Type B pancreatic cell (in vitro differentiated cells): ENCODE measurements at regions not wholly inside any gene's neighbourhood (a gene's known extent, or its start where the extent isn't known, plus 50 kb on each side); places are given as distances from the start of the nearest gene placed in this dataset.

Experiments used
- DNase-seq: peaks from one replicate; pipeline ENCODE4 v3.0.0; 2021; ENCODE audit warnings: mixed read lengths; ENCODE audit not compliant: unreplicated experiment; ENCODE audit errors: extremely low spot score
- H3K27ac Mint-ChIP-seq: 2 replicates; pipeline ENCODE4 v1.8.0; 2021; ENCODE audit warnings: mild to moderate bottlenecking, mixed read lengths
- H3K27me3 Mint-ChIP-seq: 2 replicates; pipeline ENCODE4 v1.8.0; 2021; ENCODE audit warnings: mixed read lengths
- H3K36me3 Mint-ChIP-seq: 2 replicates; pipeline ENCODE4 v1.8.0; 2021; ENCODE audit warnings: mixed read lengths
- H3K4me1 Mint-ChIP-seq: one replicate; pipeline ENCODE4 v1.8.0; 2021; ENCODE audit warnings: mixed read lengths; ENCODE audit not compliant: unreplicated experiment
- H3K4me3 Mint-ChIP-seq: 2 replicates; pipeline ENCODE4 v1.8.0; 2021; ENCODE audit warnings: mild to moderate bottlenecking, mixed read lengths
- H3K9me3 Mint-ChIP-seq: 2 replicates; pipeline ENCODE4 v1.8.0; 2021; ENCODE audit warnings: mixed read lengths
- CTCF ChIP-seq: fragments of 200-600 bp; sonication (generic); conservative IDR thresholded peaks from 2 replicates; pipeline ENCODE4 v1.5.0; 2021; ENCODE audit warnings: antibody characterized with exemption, mild to moderate bottlenecking

GRCh38 chr16:27698746-27699145, 148.8 kb downstream of the KATNIP start:
- DNase-seq = no peak
- Mint-ChIP-seq H3K4me3 (no peak overlapping the region), H3K36me3 (peaks cover 15% of the 10 kb centered on the region), H3K9me3 (no peaks in the 10 kb centered on the region), H3K27ac (no peak overlapping the region), H3K4me1 (peaks cover 20% of the 10 kb centered on the region), H3K27me3 (no peaks in the 10 kb centered on the region)
- TF ChIP-seq CTCF = no peak

DNA sequence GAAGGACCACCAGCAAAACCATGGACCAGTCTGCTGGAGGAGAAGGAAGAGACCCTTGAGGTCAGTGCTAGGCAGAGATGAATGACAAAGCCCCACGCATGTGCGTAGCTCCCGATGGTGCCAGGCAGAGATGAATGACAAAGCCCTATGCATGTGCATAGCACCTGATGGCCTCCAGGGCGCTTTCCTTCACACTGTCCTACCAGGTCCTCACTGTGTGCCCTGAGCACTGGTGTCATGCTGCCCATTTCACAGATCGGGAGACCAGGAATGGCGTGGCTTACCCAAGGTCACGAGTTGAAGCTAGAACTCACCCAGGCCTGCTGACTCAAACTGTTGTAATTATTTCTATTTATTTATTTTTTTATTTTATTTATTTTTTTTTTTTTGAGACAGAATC, 149.6 kb downstream of the KATNIP start:
- H3K36me3 Mint-ChIP-seq = peaks cover 18% of the 10 kb centered on the region
- H3K27me3 Mint-ChIP-seq = no peaks in the 10 kb centered on the region
- DNase-seq = no peak
- no peak overlapping the region for H3K4me3 Mint-ChIP-seq
- no peak overlapping the region for H3K27ac Mint-ChIP-seq
- H3K9me3 Mint-ChIP-seq = no peaks in the 10 kb centered on the region
- TF ChIP-seq CTCF = no peak
- peaks cover 28% of the 10 kb centered on the region for H3K4me1 Mint-ChIP-seq

GRCh38 chr16:27700304-27700995, 150.5 kb downstream of the KATNIP start:
- no peaks in the 10 kb centered on the region for H3K9me3 Mint-ChIP-seq
- TF ChIP-seq CTCF = no peak
- no peaks in the 10 kb centered on the region for H3K27me3 Mint-ChIP-seq
- H3K36me3 Mint-ChIP-seq = peaks cover 20% of the 10 kb centered on the region
- no peak overlapping the region for H3K27ac Mint-ChIP-seq
- H3K4me3 Mint-ChIP-seq = no peak overlapping the region
- no peak for DNase-seq
- peaks cover 29% of the 10 kb centered on the region for H3K4me1 Mint-ChIP-seq

DNA sequence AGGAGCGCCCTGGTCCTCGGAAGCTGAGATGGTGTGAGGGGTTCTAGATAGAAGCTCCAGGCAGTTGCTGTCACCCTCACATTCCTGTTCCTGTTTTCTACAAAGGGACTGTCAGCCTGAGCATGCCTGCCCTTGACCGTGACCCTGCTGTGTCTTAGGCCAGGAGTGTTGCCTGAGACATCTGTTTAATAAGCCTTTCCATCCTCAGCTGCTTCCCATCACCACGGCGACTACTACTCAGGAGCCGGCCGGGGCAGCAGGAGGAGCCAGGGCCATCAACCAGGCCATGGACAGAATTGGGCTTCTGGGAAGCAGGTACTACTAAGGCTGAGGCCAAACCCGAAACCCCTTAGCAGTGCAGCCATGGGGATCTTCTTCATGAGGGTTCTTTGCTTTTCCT, 151.4 kb downstream of the KATNIP start:
- H3K4me3 Mint-ChIP-seq = no peak overlapping the region
- H3K4me1 Mint-ChIP-seq = peaks cover 29% of the 10 kb centered on the region
- H3K36me3 Mint-ChIP-seq = peaks cover 18% of the 10 kb centered on the region
- DNase-seq = no peak
- no peaks in the 10 kb centered on the region for H3K27me3 Mint-ChIP-seq
- TF ChIP-seq CTCF = no peak
- no peak overlapping the region for H3K27ac Mint-ChIP-seq
- no peaks in the 10 kb centered on the region for H3K9me3 Mint-ChIP-seq

GRCh38 chr16:27703121-27703520, 153.2 kb downstream of the KATNIP start:
- peaks cover 34% of the 10 kb centered on the region for H3K4me1 Mint-ChIP-seq
- DNase-seq = no peak
- H3K27me3 Mint-ChIP-seq = no peaks in the 10 kb centered on the region
- H3K36me3 Mint-ChIP-seq = peaks cover 14% of the 10 kb centered on the region
- no peaks in the 10 kb centered on the region for H3K9me3 Mint-ChIP-seq
- no peak overlapping the region for H3K27ac Mint-ChIP-seq
- no peak for TF ChIP-seq CTCF
- no peak overlapping the region for H3K4me3 Mint-ChIP-seq
